Activated T-helper 1 cell treated with anti-CD3 and anti-CD28 coated beads, Interleukin-12 subunit alpha, Interleukin-12 subunit beta, Interleukin-2, Interleukin-4 antibody, amounts not matched to agents 30 ng/mL and 10 ng/mL and 1 ng/mL, durations not matched to agents 14 hours and 24 hours and 36 hours (primary cell): ENCODE measurements at regions not wholly inside any gene's neighbourhood (a gene's known extent, or its start where the extent isn't known, plus 50 kb on each side); places are given as distances from the start of the nearest gene placed in this dataset.

ENCODE experiments used
- DNase-seq: peaks from one replicate; pipeline ENCODE4 v3.0.0; 2021; ENCODE audit warnings: low spot score
- H3K27ac Mint-ChIP-seq: one replicate; pipeline ENCODE4 v1.8.0; 2021; ENCODE audit warnings: mild to moderate bottlenecking, mixed read lengths
- H3K27me3 Mint-ChIP-seq: one replicate; pipeline ENCODE4 v1.8.0; 2022; ENCODE audit warnings: mild to moderate bottlenecking, moderate library complexity, mixed read lengths; ENCODE audit not compliant: insufficient read depth
- H3K36me3 Mint-ChIP-seq: one replicate; pipeline ENCODE4 v1.8.0; 2021; ENCODE audit warnings: low read depth, mixed read lengths
- H3K4me1 Mint-ChIP-seq: one replicate; pipeline ENCODE4 v1.8.0; 2021; ENCODE audit warnings: low read depth, mixed read lengths
- H3K4me3 Mint-ChIP-seq: one replicate; pipeline ENCODE4 v1.8.0; 2021; ENCODE audit warnings: mild to moderate bottlenecking, moderate library complexity, mixed read lengths
- H3K9me3 Mint-ChIP-seq: one replicate; pipeline ENCODE4 v1.8.0; 2021; ENCODE audit warnings: mixed read lengths
- intact Hi-C: fragments of 100-400 bp; cut with micrococcal nuclease; formaldehyde crosslinking; loops from one replicate; pipeline ENCODE4 v1.15.1; 2024

DNA sequence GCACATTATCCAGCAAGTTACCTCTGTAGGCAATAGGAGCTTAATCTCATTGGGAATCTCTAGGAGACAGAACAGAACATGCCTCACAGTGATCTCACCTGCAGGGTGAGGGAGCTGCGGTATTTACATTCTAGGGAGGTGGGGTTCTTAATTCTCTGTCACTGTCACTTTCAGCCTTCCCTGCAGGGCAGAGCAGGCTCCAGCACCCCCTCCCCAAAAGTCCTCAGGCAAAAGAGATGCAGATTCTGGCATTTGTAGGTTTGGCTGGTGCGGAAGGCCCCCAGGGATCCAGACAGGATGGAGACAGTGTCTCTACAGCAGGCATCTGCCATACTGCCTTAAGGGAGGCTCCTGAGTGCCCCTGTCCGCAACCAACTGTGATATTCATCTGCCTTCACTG lies 166.4 kb upstream of the ATP6AP2 start:
- Mint-ChIP-seq H3K4me3 (no peak overlapping the region), H3K36me3 (no peaks in the 10 kb centered on the region), H3K27ac (no peak overlapping the region), H3K27me3 (peaks cover 11% of the 10 kb centered on the region), H3K4me1 (no peaks in the 10 kb centered on the region), H3K9me3 (no peaks in the 10 kb centered on the region)
- intact Hi-C loops: no loop called here
- no peak for DNase-seq

DNA sequence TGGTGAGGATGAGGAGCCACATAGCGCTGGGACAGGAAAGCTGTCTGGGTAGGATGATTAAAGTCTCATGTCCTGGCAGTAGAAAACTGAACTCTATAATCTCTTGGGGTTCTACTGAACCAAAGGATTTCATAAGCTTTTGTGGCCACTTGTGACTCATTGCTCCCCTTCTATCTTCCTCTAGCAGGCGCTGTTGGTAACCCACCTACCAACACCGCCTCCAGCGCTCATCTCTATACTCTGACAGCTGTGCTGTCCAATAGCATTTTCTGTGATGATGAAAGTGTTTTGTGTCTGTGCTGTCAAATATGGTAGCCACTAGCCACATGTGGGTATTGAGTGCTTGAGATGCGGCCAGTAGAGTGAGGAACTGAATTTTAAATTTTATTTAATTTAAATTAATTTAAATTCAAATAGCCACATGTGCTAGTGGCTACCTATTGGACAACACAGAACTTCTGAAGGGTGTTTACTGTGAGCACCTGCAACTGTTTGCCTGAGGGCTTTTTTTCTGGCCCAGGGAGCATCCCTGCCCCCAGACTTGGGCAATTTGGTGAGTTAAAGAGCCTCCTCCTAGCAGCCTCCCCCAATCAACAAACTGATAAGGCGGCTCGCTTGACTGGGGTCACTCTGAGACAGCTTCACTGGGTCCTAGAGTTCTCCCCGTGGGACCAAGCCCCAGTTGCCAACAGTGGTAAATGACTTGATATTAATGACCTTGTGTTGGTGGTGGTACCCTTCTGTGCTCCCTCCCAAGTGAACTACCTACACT lies 169.2 kb upstream of the ATP6AP2 start:
- intact Hi-C loops: no loop called here
- H3K27ac Mint-ChIP-seq: no peak overlapping the region
- DNase-seq: no peak

DNA sequence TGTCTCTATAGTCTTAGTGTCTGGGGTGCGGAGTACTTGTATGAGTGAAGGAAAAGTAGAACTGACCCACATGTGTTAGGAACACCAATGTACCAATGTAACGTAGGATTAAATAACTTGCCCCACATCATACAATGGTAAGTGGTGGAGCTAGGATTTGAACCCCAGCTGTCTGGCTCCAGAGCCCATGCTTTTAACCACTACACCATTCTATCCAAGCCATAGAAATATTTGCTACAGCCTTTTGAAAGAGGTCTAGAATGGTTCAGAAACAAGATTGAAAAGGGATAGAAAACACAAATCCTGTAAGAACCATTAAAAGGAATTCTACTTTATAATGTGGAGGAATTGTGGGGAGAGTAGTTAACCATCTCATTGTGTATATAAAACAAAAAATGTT lies 169.9 kb upstream of the ATP6AP2 start:
- H3K9me3 Mint-ChIP-seq: peaks cover 6% of the 10 kb centered on the region
- DNase-seq: no peak
- H3K36me3 Mint-ChIP-seq: no peaks in the 10 kb centered on the region
- no peak overlapping the region for H3K27ac Mint-ChIP-seq
- no peaks in the 10 kb centered on the region for H3K4me1 Mint-ChIP-seq
- intact Hi-C loops: no loop called here
- H3K4me3 Mint-ChIP-seq: no peak overlapping the region
- peaks cover 8% of the 10 kb centered on the region for H3K27me3 Mint-ChIP-seq

More for the DNA sequence above, 169.2 kb upstream of the ATP6AP2 start:
- no peaks in the 10 kb centered on the region for H3K36me3 Mint-ChIP-seq
- H3K27me3 Mint-ChIP-seq: peaks cover 8% of the 10 kb centered on the region
- H3K4me3 Mint-ChIP-seq: no peak overlapping the region
- H3K4me1 Mint-ChIP-seq: no peaks in the 10 kb centered on the region
- H3K9me3 Mint-ChIP-seq: peaks cover 6% of the 10 kb centered on the region

DNA sequence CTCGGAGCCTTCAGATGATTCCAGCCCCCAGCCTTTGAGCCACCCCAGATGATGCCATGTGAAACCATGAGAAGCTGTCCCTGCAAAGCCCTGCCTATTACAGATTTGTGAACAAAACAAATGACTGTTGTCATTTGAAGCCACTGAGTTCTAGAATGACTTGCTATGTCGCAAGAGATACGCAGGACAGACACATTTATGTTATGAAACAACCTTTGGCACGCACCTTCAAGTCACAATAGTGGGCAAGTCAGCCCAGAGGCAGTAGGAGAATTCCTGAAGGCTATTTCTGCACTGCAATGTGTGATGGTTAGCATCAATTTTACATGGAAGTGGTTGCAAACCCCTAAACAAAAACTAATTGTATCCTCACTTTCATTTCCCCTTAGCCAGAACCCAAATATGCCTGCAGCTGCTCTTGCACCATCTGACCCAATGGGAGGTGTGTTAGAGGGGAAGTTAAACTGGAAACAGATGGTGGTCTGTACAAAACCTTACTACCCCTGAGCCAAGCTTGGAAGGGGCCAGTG lies 174.4 kb upstream of the ATP6AP2 start:
- Mint-ChIP-seq H3K9me3 (peaks cover 6% of the 10 kb centered on the region), H3K4me1 (no peaks in the 10 kb centered on the region), H3K27me3 (peaks cover 5% of the 10 kb centered on the region), H3K36me3 (no peaks in the 10 kb centered on the region), H3K4me3 (no peak overlapping the region), H3K27ac (no peak overlapping the region)
- intact Hi-C loops: no loop called here
- no peak for DNase-seq

DNA sequence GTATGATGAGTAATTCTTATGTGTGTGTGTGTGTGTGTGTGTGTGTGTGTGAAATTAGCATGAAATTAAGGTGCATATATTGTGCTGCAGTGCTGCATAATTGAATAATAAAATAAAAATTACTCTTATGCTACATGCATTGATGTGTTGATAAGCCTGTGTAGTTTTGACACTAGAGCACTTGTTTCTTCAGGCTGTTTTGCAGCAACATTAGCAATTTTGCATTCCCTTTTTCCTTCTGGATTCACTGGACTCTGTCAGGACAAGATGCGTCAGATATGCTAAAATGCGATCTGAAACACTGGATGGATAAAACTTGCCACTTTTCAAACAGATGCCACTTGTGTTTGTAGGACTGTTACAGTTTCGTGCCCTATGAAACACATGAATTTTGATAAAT lies 175.4 kb upstream of the ATP6AP2 start:
- H3K36me3 Mint-ChIP-seq: no peaks in the 10 kb centered on the region
- no peak overlapping the region for H3K27ac Mint-ChIP-seq
- peaks cover 6% of the 10 kb centered on the region for H3K9me3 Mint-ChIP-seq
- H3K4me1 Mint-ChIP-seq: no peaks in the 10 kb centered on the region
- no peak for DNase-seq
- no peak overlapping the region for H3K4me3 Mint-ChIP-seq
- peaks cover 5% of the 10 kb centered on the region for H3K27me3 Mint-ChIP-seq
- intact Hi-C loops: no loop called here

DNA sequence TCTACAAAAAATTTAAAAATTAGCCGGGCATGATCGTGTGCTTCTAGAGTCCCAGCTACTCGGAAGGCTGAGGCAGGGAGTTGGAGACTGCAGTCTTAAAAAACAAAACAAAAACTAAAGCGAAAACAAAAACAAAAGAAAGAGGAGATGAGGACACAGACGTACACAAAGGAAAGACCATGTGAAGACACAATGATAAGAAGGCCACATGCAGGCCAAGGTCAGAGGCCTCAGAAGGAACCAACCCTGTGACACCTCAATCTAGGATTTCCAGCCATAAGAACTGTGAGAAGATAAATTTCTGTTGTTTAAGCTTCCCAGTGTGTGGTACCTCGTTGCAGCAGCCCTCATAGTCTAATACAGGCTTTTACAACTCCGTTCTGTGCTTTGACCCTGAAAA lies 177.0 kb upstream of the ATP6AP2 start:
- intact Hi-C loops: no loop called here
- DNase-seq: no peak
- Mint-ChIP-seq H3K4me3 (no peak overlapping the region), H3K4me1 (no peaks in the 10 kb centered on the region), H3K9me3 (peaks cover 6% of the 10 kb centered on the region), H3K36me3 (no peaks in the 10 kb centered on the region), H3K27ac (no peak overlapping the region), H3K27me3 (peaks cover 2% of the 10 kb centered on the region)

DNA sequence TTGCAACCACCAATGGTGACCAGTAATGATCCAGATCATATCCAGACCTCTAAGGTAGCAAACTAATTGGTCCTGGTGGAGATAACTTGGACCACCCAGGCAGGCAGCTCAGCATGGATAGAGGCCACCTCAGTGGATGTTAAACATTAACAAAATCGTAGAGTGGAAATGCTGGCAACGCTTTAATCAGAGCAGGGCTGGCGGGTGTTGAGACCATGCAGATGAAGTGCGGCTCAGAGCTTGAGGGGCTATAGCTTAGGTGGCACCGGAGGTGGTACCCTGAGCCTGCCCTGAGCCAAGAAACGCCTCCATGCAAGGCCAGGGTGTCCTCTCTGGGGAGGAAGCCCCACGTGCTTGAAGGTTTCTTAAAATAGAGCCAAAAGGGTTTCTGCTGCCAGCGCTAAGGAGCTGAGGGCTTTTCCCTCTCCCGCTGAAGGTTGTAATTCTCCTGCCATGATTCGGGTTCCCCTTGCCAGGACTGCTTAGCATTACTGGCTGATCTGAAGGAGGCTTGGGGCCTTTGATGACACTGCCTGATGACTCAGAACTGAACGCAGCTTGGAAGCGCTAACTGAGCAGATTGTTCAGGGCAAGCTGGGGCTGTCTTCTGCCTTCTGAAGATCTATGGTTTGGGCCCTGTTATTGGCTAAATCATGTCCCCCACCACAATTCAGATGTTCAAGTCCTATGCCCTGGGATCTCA lies 177.8 kb upstream of the ATP6AP2 start:
- Mint-ChIP-seq H3K27ac (no peak overlapping the region), H3K9me3 (peaks cover 1% of the 10 kb centered on the region), H3K4me1 (no peaks in the 10 kb centered on the region), H3K36me3 (no peaks in the 10 kb centered on the region), H3K4me3 (no peak overlapping the region), H3K27me3 (peaks cover 2% of the 10 kb centered on the region)
- DNase-seq: no peak
- intact Hi-C loops: no loop called here

DNA sequence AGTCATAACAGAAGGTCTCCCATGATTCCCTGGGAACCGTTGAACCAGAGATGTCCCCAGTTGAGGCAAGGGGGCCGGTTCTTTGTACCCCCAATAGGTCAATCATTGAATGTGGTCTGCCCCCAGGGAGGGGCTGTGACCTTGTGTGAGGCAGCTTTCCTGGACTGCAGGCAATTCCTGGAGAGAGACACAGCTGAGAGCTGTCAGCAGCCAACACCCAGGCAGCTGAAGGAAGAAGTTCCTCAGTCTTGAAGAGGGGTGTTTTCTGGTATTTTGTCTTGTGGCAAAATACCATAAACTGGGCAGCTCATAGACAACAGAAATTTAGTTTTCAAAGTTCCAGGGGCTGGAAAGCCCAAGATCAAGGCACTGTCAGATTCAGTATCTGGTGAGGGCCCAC lies 185.7 kb upstream of the ATP6AP2 start:
- no peaks in the 10 kb centered on the region for H3K4me1 Mint-ChIP-seq
- no peaks in the 10 kb centered on the region for H3K9me3 Mint-ChIP-seq
- H3K27me3 Mint-ChIP-seq: no peaks in the 10 kb centered on the region
- H3K4me3 Mint-ChIP-seq: no peak overlapping the region
- H3K27ac Mint-ChIP-seq: no peak overlapping the region
- no peaks in the 10 kb centered on the region for H3K36me3 Mint-ChIP-seq
- intact Hi-C loops: no loop called here
- DNase-seq: no peak

DNA sequence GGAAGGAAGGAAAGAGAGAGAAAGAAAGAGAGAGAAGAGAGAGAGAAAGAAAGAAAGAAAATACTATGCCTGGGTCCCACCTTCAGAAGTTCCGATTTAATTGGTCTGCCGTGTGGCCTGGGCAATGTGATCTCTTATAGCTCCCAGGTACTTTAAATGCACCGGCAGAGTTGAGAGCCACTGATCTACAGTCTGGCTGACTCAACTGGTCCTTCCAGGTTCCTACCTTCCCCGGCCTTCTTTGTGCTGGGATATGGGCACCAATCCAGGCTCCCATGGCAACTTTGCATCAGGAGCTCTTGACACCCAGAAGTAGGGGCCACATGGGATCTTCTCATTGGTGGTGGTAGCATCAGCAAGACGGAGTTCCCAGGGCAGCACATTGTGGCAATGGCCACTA lies 186.5 kb upstream of the ATP6AP2 start:
- intact Hi-C loops: no loop called here
- no peak for DNase-seq
- H3K9me3 Mint-ChIP-seq: no peaks in the 10 kb centered on the region
- no peak overlapping the region for H3K4me3 Mint-ChIP-seq
- H3K4me1 Mint-ChIP-seq: no peaks in the 10 kb centered on the region
- H3K36me3 Mint-ChIP-seq: no peaks in the 10 kb centered on the region
- H3K27me3 Mint-ChIP-seq: no peaks in the 10 kb centered on the region
- H3K27ac Mint-ChIP-seq: no peak overlapping the region

DNA sequence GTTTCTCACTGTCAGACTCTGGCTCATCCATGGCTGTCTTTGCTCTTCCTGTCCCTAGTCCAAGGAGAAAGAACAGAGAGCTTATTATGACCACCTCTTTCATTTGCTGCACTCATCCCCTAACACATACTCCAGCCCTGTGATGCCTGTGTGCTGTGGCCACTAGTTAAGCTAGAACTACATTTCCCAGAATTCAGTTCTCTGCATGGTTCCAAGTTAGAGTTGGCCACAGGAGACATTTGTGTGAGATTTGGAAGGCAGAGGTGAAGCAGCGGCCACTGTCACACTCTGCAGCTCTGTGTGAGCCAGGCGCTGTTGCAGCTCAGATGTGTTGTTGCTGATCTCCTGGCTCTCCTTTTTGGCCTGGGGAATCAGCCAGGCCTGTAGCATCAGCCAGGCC lies 188.2 kb upstream of the ATP6AP2 start:
- Mint-ChIP-seq H3K4me1 (no peaks in the 10 kb centered on the region), H3K9me3 (no peaks in the 10 kb centered on the region), H3K27me3 (no peaks in the 10 kb centered on the region), H3K4me3 (no peak overlapping the region), H3K27ac (no peak overlapping the region), H3K36me3 (no peaks in the 10 kb centered on the region)
- intact Hi-C loops: no loop called here
- no peak for DNase-seq

DNA sequence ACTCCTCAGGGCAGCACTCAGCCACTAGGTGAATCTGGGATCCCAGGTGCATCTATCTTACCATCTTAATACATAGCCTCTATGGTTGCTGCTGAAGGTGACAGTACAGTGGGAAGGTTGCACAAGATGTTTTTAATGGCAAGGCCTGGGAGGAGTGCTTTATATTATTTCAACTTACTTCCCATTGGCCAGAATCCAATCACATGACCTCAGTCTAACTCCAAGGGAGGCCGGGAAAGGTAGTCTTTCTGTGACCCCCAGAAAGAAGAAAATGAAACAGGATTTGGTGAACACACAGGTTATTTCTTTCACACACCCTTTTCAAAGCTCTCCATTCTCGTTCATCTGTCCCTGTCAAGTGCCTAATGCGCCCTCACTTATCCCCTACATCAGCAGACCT lies 189.1 kb upstream of the ATP6AP2 start:
- H3K4me3 Mint-ChIP-seq: no peak overlapping the region
- no peaks in the 10 kb centered on the region for H3K36me3 Mint-ChIP-seq
- no peak overlapping the region for H3K27ac Mint-ChIP-seq
- no peaks in the 10 kb centered on the region for H3K9me3 Mint-ChIP-seq
- DNase-seq: no peak
- no peaks in the 10 kb centered on the region for H3K27me3 Mint-ChIP-seq
- intact Hi-C loops: no loop called here
- no peaks in the 10 kb centered on the region for H3K4me1 Mint-ChIP-seq

DNA sequence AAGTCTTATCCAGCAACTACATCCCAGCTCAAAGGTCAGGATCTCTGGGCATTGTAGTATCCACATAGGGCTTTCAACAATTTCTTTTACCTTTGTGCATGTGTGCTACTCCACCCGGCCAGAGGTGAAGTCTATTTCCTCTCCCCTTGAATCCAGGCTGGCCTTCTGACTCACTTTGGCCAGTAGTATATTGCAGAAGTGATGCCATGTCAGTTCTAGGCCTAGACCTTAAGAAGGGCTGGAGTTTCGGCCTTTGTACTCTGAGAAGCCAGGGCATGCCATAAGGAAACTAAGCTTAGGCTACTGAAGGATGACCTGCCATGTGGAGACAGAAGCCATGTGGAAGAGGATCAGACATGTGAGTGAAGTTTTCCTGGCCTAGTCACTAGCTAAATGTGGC lies 191.2 kb upstream of the ATP6AP2 start:
- Mint-ChIP-seq H3K4me3 (no peak overlapping the region), H3K4me1 (no peaks in the 10 kb centered on the region), H3K27ac (no peak overlapping the region), H3K36me3 (no peaks in the 10 kb centered on the region), H3K27me3 (no peaks in the 10 kb centered on the region), H3K9me3 (no peaks in the 10 kb centered on the region)
- no peak for DNase-seq
- intact Hi-C loops: no loop called here

DNA sequence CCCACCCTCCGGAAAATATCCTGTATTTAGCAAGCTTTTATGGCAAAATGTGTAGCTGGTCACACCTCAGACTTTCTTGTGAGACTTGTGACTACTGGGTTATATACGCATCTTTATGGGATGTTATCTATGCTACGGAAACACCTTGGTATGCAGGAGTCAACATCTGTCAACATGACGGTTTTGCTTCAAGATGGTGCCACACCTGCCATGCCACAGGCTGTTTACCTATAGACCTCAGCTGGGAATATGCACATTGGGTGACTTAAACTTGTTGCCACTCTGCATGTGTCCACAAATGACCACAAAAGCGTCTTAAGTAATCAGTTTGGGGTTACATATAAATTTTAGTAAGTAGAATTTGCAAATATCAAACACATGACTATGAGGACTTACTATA lies 192.3 kb upstream of the ATP6AP2 start:
- no peak overlapping the region for H3K27ac Mint-ChIP-seq
- intact Hi-C loops: no loop called here
- DNase-seq: no peak
- H3K36me3 Mint-ChIP-seq: no peaks in the 10 kb centered on the region
- no peaks in the 10 kb centered on the region for H3K27me3 Mint-ChIP-seq
- no peaks in the 10 kb centered on the region for H3K9me3 Mint-ChIP-seq
- no peaks in the 10 kb centered on the region for H3K4me1 Mint-ChIP-seq
- H3K4me3 Mint-ChIP-seq: no peak overlapping the region
